Mesendoderm (in vitro differentiated cells): ENCODE measurements at regions not wholly inside any gene's neighbourhood (a gene's known extent, or its start where the extent isn't known, plus 50 kb on each side); places are given as distances from the start of the nearest gene placed in this dataset.

Source experiments
- DNase-seq: peaks from one replicate; pipeline ENCODE4 v3.0.0; 2013
- H2AK5ac ChIP-seq: 2 replicates; pipeline ENCODE4 v1.6.1; 2013; ENCODE audit warnings: low read length, inconsistent platforms
- H2BK120ac ChIP-seq: 2 replicates; pipeline ENCODE4 v1.6.1; 2013; ENCODE audit warnings: low read depth, mild to moderate bottlenecking, low read length, moderate library complexity, mixed read lengths
- H2BK15ac ChIP-seq: replicated peaks from 2 replicates; pipeline ENCODE4 v1.6.1; 2013; ENCODE audit warnings: low read depth, mild to moderate bottlenecking, moderate library complexity
- H2BK5ac ChIP-seq: 2 replicates; pipeline ENCODE4 v1.6.1; 2013; ENCODE audit warnings: low read length, inconsistent platforms
- H3K18ac ChIP-seq: 2 replicates; pipeline ENCODE4 v1.6.1; 2013; ENCODE audit warnings: mild to moderate bottlenecking, low read length, mixed read lengths
- H3K23ac ChIP-seq: one replicate; pipeline ENCODE4 v1.6.1; 2013; ENCODE audit warnings: low read length
- H3K27ac ChIP-seq: 2 replicates; pipeline ENCODE4 v1.5.1; 2013; ENCODE audit warnings: low read depth, mild to moderate bottlenecking, inconsistent platforms, low read length, moderate library complexity
- H3K27me3 ChIP-seq: 2 replicates; pipeline ENCODE4 v1.6.1; 2013; ENCODE audit warnings: low read length, control low read depth, mild to moderate bottlenecking, inconsistent platforms; ENCODE audit not compliant: insufficient read depth, poor library complexity
- H3K36me3 ChIP-seq: 2 replicates; pipeline ENCODE4 v1.6.1; 2013; ENCODE audit warnings: low read length, inconsistent platforms; ENCODE audit not compliant: control insufficient read depth, insufficient read depth
- H3K4ac ChIP-seq: one replicate; pipeline ENCODE4 v1.6.1; 2013; ENCODE audit warnings: low read depth, mild to moderate bottlenecking, low read length, moderate library complexity
- H3K4me1 ChIP-seq: 2 replicates; pipeline ENCODE4 v1.6.1; 2013; ENCODE audit warnings: low read depth, low read length, inconsistent platforms; ENCODE audit not compliant: control insufficient read depth
- H3K4me2 ChIP-seq: 2 replicates; pipeline ENCODE4 v1.6.1; 2013; ENCODE audit warnings: low read length
- H3K4me3 ChIP-seq: 2 replicates; pipeline ENCODE4 v1.5.1; 2013; ENCODE audit warnings: mild to moderate bottlenecking, low read length
- H3K56ac ChIP-seq: one replicate; pipeline ENCODE4 v1.6.1; 2013; ENCODE audit warnings: low read length
- H3K79me1 ChIP-seq: 2 replicates; pipeline ENCODE4 v1.6.1; 2013; ENCODE audit warnings: low read length, inconsistent platforms
- H3K79me2 ChIP-seq: 2 replicates; pipeline ENCODE4 v1.6.1; 2013; ENCODE audit warnings: mild to moderate bottlenecking, low read length; ENCODE audit not compliant: control insufficient read depth, insufficient read depth
- H3K9ac ChIP-seq: 2 replicates; pipeline ENCODE4 v1.6.1; 2013; ENCODE audit warnings: low read length, inconsistent platforms
- H4K5ac ChIP-seq: one replicate; pipeline ENCODE4 v1.6.1; 2013; ENCODE audit warnings: low read length
- H4K8ac ChIP-seq: one replicate; pipeline ENCODE4 v1.6.1; 2013; ENCODE audit warnings: low read depth, mild to moderate bottlenecking, control low read depth, low read length, moderate library complexity
- WGBS: extraction: QIAGEN DNeasy Blood & Tissue Kit; methylation state at CpG from one replicate; pipeline ENCODE4 v1.1.7; 2013; ENCODE audit warnings: low lambda C conversion rate, missing lambda C conversion rate; ENCODE audit not compliant: insufficient coverage; ENCODE audit errors: extremely low coverage; 5-methylcytosine and 5-hydroxymethylcytosine counted together

- no peak overlapping the region for H3K18ac ChIP-seq
- peak; percentile 60 for DNase-seq
Measured at GRCh38 chr14:82366803-82367202, 833.1 kb upstream of the SEL1L start.

GRCh38 chr14:82379291-82379690 is 845.6 kb upstream of the SEL1L start:
- Histone ChIP-seq H3K27me3 (no peaks in the 10 kb centered on the region), H3K4me1 (no peaks in the 10 kb centered on the region), H3K4ac (no peak overlapping the region), H3K18ac (no peak overlapping the region), H3K79me2 (no peaks in the 10 kb centered on the region), H2BK15ac (no peak overlapping the region), H2AK5ac (no peak overlapping the region), H4K8ac (no peak overlapping the region), H3K56ac (no peak overlapping the region), H3K36me3 (no peaks in the 10 kb centered on the region), H3K27ac (no peak overlapping the region), H3K23ac (no peak overlapping the region), H2BK5ac (no peak overlapping the region), H4K5ac (no peak overlapping the region), H3K9ac (no peak overlapping the region), H3K4me3 (no peak overlapping the region), H3K4me2 (no peak overlapping the region), H3K79me1 (no peaks in the 10 kb centered on the region), H2BK120ac (no peak overlapping the region)
- DNase-seq: no peak
- no CpG with 5 or more reads among the region's 2 CpGs for WGBS

More at GRCh38 chr14:82366803-82367202, 833.1 kb upstream of the SEL1L start:
- no CpG with 5 or more reads among the region's 2 CpGs for WGBS
- H3K4me1 ChIP-seq: no peaks in the 10 kb centered on the region
- no peak overlapping the region for H3K9ac ChIP-seq
- H3K4me3 ChIP-seq: no peak overlapping the region
- H3K27ac ChIP-seq: no peak overlapping the region
- no peaks in the 10 kb centered on the region for H3K27me3 ChIP-seq
- H3K36me3 ChIP-seq: no peaks in the 10 kb centered on the region
- H2BK120ac ChIP-seq: no peak overlapping the region
- no peak overlapping the region for H3K4ac ChIP-seq
- H2BK15ac ChIP-seq: no peak overlapping the region
- H4K8ac ChIP-seq: no peak overlapping the region
- H2AK5ac ChIP-seq: no peak overlapping the region
- no peaks in the 10 kb centered on the region for H3K79me1 ChIP-seq
- no peak overlapping the region for H4K5ac ChIP-seq
- H3K23ac ChIP-seq: no peak overlapping the region
- no peak overlapping the region for H2BK5ac ChIP-seq
- H3K4me2 ChIP-seq: no peak overlapping the region
- no peak overlapping the region for H3K56ac ChIP-seq
- H3K79me2 ChIP-seq: no peaks in the 10 kb centered on the region

DNA sequence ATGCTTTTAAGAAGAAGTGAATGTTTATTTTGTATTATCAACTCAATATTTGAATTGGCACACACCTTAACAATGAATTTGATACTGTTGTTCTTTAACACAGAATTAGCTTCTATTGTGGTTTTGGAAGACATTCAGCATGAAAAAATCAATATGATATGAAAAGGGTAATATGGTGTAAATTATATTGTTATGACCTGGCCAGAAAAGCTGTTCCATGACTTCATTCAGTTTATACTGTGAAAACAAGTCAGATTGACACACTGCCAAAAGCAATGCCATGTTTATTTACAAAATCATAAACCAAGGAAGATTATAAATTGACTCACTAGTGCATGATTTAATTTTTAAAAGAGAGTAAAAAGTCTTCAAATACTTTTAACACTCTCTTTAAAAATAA is 851.4 kb upstream of the SEL1L start:
- H3K4me2 ChIP-seq: no peak overlapping the region

GRCh38 chr14:82387699-82388098 is 854.0 kb upstream of the SEL1L start:
- no peak overlapping the region for H3K56ac ChIP-seq
- H3K4ac ChIP-seq: no peak overlapping the region
- no peak overlapping the region for H2BK5ac ChIP-seq
- H2BK120ac ChIP-seq: no peak overlapping the region
- H3K36me3 ChIP-seq: no peaks in the 10 kb centered on the region
- H3K4me2 ChIP-seq: no peak overlapping the region
- H2BK15ac ChIP-seq: no peak overlapping the region
- H3K18ac ChIP-seq: no peak overlapping the region
- no peak overlapping the region for H2AK5ac ChIP-seq
- DNase-seq: no peak
- no peaks in the 10 kb centered on the region for H3K79me1 ChIP-seq
- H3K4me3 ChIP-seq: no peak overlapping the region
- no peak overlapping the region for H4K8ac ChIP-seq
- no peak overlapping the region for H4K5ac ChIP-seq
- H3K27ac ChIP-seq: no peak overlapping the region
- no peak overlapping the region for H3K23ac ChIP-seq
- H3K27me3 ChIP-seq: no peaks in the 10 kb centered on the region
- no peaks in the 10 kb centered on the region for H3K4me1 ChIP-seq
- no peaks in the 10 kb centered on the region for H3K79me2 ChIP-seq
- no peak overlapping the region for H3K9ac ChIP-seq
- WGBS: no CpG with 5 or more reads among the region's 2 CpGs

More for the DNA sequence above, 851.4 kb upstream of the SEL1L start:
- no peak overlapping the region for H4K5ac ChIP-seq
- H3K4me3 ChIP-seq: no peak overlapping the region
- H3K36me3 ChIP-seq: no peaks in the 10 kb centered on the region
- H3K18ac ChIP-seq: no peak overlapping the region
- H3K27ac ChIP-seq: no peak overlapping the region
- H3K9ac ChIP-seq: no peak overlapping the region
- no peak overlapping the region for H3K56ac ChIP-seq
- no peak overlapping the region for H2BK5ac ChIP-seq
- no peak for DNase-seq
- H2AK5ac ChIP-seq: no peak overlapping the region
- no peak overlapping the region for H2BK120ac ChIP-seq
- H4K8ac ChIP-seq: no peak overlapping the region
- H3K23ac ChIP-seq: no peak overlapping the region
- no peak overlapping the region for H3K4ac ChIP-seq
- no peaks in the 10 kb centered on the region for H3K27me3 ChIP-seq
- no peaks in the 10 kb centered on the region for H3K4me1 ChIP-seq
- no peak overlapping the region for H2BK15ac ChIP-seq
- no peaks in the 10 kb centered on the region for H3K79me2 ChIP-seq
- no peaks in the 10 kb centered on the region for H3K79me1 ChIP-seq

GRCh38 chr14:82388488-82388887 is 854.8 kb upstream of the SEL1L start:
- Histone ChIP-seq H3K4me1 (no peaks in the 10 kb centered on the region), H3K23ac (no peak overlapping the region), H3K79me1 (no peaks in the 10 kb centered on the region), H3K18ac (no peak overlapping the region), H2BK15ac (no peak overlapping the region), H3K36me3 (no peaks in the 10 kb centered on the region), H3K9ac (no peak overlapping the region), H3K79me2 (no peaks in the 10 kb centered on the region), H4K5ac (no peak overlapping the region), H3K27me3 (no peaks in the 10 kb centered on the region), H2AK5ac (no peak overlapping the region), H2BK120ac (no peak overlapping the region), H2BK5ac (no peak overlapping the region), H3K4me3 (no peak overlapping the region), H3K27ac (no peak overlapping the region), H4K8ac (no peak overlapping the region), H3K4me2 (no peak overlapping the region), H3K4ac (no peak overlapping the region), H3K56ac (no peak overlapping the region)
- DNase-seq: no peak
- no CpG with 5 or more reads among the region's 4 CpGs for WGBS

DNA sequence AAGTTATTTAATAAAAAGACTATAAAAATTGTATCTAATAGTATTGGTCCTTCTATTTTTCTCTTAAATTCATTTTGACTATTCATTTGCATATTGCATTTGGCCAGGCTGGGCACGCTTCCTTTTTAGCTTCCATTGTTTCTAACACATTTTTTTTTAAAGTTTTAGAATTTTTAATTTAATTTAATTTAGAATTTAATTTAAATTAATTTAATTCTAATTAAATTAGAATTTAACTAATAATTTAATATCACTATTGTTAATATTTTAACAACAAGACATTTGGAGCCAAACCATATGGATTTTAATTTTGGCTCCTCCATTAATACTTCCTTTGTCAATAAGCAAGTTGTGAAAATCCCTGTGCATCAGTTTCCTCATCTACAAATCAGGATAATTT is 856.9 kb upstream of the SEL1L start:
- H4K8ac ChIP-seq: no peak overlapping the region
- no peak overlapping the region for H4K5ac ChIP-seq
- H3K4me3 ChIP-seq: no peak overlapping the region
- H3K56ac ChIP-seq: no peak overlapping the region
- H3K27ac ChIP-seq: no peak overlapping the region
- no peak overlapping the region for H2BK15ac ChIP-seq
- no peaks in the 10 kb centered on the region for H3K4me1 ChIP-seq
- no CpG with 5 or more reads among the region's 1 CpG for WGBS
- no peak for DNase-seq
- no peaks in the 10 kb centered on the region for H3K79me1 ChIP-seq
- no peaks in the 10 kb centered on the region for H3K27me3 ChIP-seq
- H3K79me2 ChIP-seq: no peaks in the 10 kb centered on the region
- H3K36me3 ChIP-seq: no peaks in the 10 kb centered on the region
- no peak overlapping the region for H2AK5ac ChIP-seq
- no peak overlapping the region for H3K23ac ChIP-seq
- H2BK5ac ChIP-seq: no peak overlapping the region
- H2BK120ac ChIP-seq: no peak overlapping the region
- H3K4me2 ChIP-seq: no peak overlapping the region
- no peak overlapping the region for H3K18ac ChIP-seq
- H3K9ac ChIP-seq: no peak overlapping the region
- H3K4ac ChIP-seq: no peak overlapping the region
